ENCODE measurements at regions not wholly inside any gene's neighbourhood (a gene's known extent, or its start where the extent isn't known, plus 50 kb on each side); places are given as distances from the start of the nearest gene placed in this dataset.
"Not testable (repeated sequence)": the region's sequence is repeated elsewhere in the genome, so short reads cannot be mapped to it uniquely, and the experiment has no call there.

DNA sequence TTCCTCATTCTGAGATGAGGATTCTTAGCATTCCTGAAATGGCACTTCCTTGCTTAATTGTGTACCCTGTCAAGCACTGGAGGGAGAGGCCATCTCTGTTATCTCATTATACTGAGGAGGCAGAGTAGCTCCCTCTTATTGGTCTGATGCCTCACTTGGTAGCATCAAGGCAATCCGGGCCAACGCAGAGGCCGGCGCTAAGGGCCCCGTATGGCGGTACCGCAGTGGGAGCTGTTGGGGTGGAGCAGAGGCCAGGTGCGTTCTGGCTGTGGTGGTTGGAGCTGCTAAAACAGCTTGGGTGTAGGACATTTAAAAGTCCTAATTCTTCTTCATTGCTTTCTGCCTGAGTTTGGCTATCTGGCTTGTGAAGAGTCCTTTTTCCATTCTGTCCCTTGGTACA, 333.7 kb upstream of the NPAP1 start:
- TF ChIP-seq, protein P1, sequence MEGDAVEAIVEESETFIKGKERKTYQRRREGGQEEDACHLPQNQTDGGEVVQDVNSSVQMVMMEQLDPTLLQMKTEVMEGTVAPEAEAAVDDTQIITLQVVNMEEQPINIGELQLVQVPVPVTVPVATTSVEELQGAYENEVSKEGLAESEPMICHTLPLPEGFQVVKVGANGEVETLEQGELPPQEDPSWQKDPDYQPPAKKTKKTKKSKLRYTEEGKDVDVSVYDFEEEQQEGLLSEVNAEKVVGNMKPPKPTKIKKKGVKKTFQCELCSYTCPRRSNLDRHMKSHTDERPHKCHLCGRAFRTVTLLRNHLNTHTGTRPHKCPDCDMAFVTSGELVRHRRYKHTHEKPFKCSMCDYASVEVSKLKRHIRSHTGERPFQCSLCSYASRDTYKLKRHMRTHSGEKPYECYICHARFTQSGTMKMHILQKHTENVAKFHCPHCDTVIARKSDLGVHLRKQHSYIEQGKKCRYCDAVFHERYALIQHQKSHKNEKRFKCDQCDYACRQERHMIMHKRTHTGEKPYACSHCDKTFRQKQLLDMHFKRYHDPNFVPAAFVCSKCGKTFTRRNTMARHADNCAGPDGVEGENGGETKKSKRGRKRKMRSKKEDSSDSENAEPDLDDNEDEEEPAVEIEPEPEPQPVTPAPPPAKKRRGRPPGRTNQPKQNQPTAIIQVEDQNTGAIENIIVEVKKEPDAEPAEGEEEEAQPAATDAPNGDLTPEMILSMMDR (IDR thresholded peaks at IDR 0.05) = not testable (repeated sequence)
- TF ChIP-seq POLR2A (IDR thresholded peaks at IDR 0.05) = not testable (repeated sequence)

Measured in body of pancreas (tissue), 4 donors.